Esophagus squamous epithelium (tissue), 5 donors: ENCODE measurements at regions not wholly inside any gene's neighbourhood (a gene's known extent, or its start where the extent isn't known, plus 50 kb on each side); places are given as distances from the start of the nearest gene placed in this dataset.
"Not testable (repeated sequence)": the region's sequence is repeated elsewhere in the genome, so short reads cannot be mapped to it uniquely, and the experiment has no call there.

ENCODE experiments used
- DNase-seq: peaks from one replicate; lab custom pipeline; 2025; lab: John Stamatoyannopoulos, UW
- H3K27ac ChIP-seq, 4 donors: fragments of 200-600 bp; sonication (generic); one replicate each; pipeline ENCODE4 v1.5.1; 2016 to 2019; ENCODE audit warnings: mild to moderate bottlenecking in 1 of 4
- H3K27me3 ChIP-seq, 4 donors: fragments of 200-600 bp; sonication (generic); 1 replicate in 3 of 4; 2 replicates in 1 of 4; pipeline versions ENCODE4 v1.5.1 to v1.6.0; 2017 to 2021; ENCODE audit warnings: antibody characterized with exemption in 1 of 4
- H3K36me3 ChIP-seq, 3 donors: fragments of 200-600 bp; sonication (generic); one replicate each; pipeline ENCODE4 v1.5.1; 2016 to 2019
- H3K4me1 ChIP-seq, 3 donors: fragments of 200-600 bp; sonication (generic); one replicate each; pipeline ENCODE4 v1.5.1; 2017 to 2019
- H3K4me3 ChIP-seq, 4 donors: fragments of 200-600 bp; sonication (generic); 1 replicate in 3 of 4; 2 replicates in 1 of 4; pipeline ENCODE4 v1.5.1; 2016 to 2019; ENCODE audit warnings: mild to moderate bottlenecking in 2 of 4, moderate library complexity in 1 of 4
- H3K9me3 ChIP-seq, 3 donors: fragments of 200-600 bp; sonication (generic); one replicate each; pipeline ENCODE4 v1.5.1; 2016 to 2019
- POLR2A ChIP-seq, 4 donors: fragments of 450-650 bp; IDR thresholded peaks; one replicate each; pipeline ENCODE4 v1.6.1; 2017; ENCODE audit warnings: antibody characterized with exemption in 4 of 4, mild to moderate bottlenecking in 4 of 4, moderate library complexity in 3 of 4
- WGBS, 2 donors: methylation state at CpG; one replicate each; pipeline ENCODE4 v1.1.5; 2018; 5-methylcytosine and 5-hydroxymethylcytosine counted together
- intact Hi-C: fragments of 100-400 bp; cut with DNase I; formaldehyde crosslinking; loops from one replicate; pipeline ENCODE4 v1.15.0; 2022
- TF ChIP-seq, protein P1 (sequence below), 6 experiments: fragments of 450-650 bp in 4 of 6; fragments of 200-600 bp in 2 of 6; sonication (generic) in 2 of 6; IDR thresholded peaks; one replicate each; pipeline ENCODE4 v1.5.1; 2016 to 2019; ENCODE audit warnings: antibody characterized with exemption in 6 of 6, mild to moderate bottlenecking in 4 of 6, moderate library complexity in 4 of 6
- donor health status: DM: yes; HTN: yes; CAD: no.

DNA sequence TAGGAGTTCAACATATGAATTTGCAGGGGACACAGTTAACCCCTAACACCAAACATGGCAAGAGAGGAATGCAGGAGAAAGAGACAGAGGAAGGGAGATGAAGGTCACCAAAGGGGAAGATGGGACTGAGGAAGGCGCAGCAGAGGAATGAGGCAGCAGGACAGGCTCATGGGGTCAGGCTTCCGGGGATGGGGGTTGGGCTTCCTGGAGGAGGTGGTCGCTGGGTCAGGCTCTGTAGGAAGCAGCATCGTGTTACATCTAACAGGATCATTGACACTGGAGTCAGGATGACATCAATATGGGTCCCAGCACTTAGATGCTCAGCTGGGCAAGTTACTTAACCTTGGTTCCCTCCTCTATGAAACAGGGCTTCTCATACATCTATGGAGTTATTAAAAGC is 113.2 kb downstream of the NPTX2 start:
- Histone ChIP-seq H3K4me1 (no peaks in the 10 kb centered on the region), H3K36me3 (no peaks in the 10 kb centered on the region), H3K27me3 (peaks cover 0 to 18% (median 0%) of the 10 kb centered on the region in 4 donors), H3K9me3 (no peaks in the 10 kb centered on the region), H3K4me3 (no peak overlapping the region), H3K27ac (no peak overlapping the region)
- no peak for DNase-seq
- WGBS, 2 donors, result 31 to 44% methylated on average over 3 to 4 of the region's 4 CpGs
- TF ChIP-seq, protein P1, sequence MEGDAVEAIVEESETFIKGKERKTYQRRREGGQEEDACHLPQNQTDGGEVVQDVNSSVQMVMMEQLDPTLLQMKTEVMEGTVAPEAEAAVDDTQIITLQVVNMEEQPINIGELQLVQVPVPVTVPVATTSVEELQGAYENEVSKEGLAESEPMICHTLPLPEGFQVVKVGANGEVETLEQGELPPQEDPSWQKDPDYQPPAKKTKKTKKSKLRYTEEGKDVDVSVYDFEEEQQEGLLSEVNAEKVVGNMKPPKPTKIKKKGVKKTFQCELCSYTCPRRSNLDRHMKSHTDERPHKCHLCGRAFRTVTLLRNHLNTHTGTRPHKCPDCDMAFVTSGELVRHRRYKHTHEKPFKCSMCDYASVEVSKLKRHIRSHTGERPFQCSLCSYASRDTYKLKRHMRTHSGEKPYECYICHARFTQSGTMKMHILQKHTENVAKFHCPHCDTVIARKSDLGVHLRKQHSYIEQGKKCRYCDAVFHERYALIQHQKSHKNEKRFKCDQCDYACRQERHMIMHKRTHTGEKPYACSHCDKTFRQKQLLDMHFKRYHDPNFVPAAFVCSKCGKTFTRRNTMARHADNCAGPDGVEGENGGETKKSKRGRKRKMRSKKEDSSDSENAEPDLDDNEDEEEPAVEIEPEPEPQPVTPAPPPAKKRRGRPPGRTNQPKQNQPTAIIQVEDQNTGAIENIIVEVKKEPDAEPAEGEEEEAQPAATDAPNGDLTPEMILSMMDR (IDR thresholded peaks at IDR 0.05), result no peak
- no peak for TF ChIP-seq POLR2A (IDR thresholded peaks at IDR 0.05)
- intact Hi-C loops, result no loop called here

DNA sequence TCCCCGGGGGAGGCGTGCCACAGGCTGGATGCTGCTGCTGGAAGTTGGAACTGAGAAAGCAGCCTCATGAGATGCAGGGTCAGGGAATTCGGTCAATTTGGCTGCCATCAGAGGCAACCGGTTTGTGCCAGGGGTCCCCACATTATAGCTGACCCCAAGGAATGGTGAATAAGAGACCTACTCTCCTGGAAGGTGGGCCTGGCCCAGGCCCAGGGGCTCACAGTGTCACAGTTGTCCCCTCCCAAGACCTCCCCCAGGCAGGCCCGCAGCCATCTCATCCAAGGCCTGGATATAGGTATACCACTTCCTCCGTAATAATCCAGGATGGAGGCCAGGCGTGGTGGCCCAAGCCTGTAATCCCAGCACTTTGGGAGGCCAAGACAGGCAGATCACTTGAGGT is 114.6 kb downstream of the NPTX2 start:
- WGBS, 2 donors, result 83% methylated on average over 2 of the region's 7 CpGs; no CpG with 5 or more reads in 1 of the 2 donors
- no peak for TF ChIP-seq POLR2A (IDR thresholded peaks at IDR 0.05)
- TF ChIP-seq, protein P1 (IDR thresholded peaks at IDR 0.05), result no peak
- intact Hi-C loops, result no loop called here
- Histone ChIP-seq H3K36me3 (no peaks in the 10 kb centered on the region), H3K4me3 (no peak overlapping the region), H3K27ac (no peak overlapping the region), H3K27me3 (peaks cover 0 to 18% (median 0%) of the 10 kb centered on the region in 4 donors), H3K4me1 (no peaks in the 10 kb centered on the region), H3K9me3 (no peaks in the 10 kb centered on the region)
- no peak for DNase-seq

DNA sequence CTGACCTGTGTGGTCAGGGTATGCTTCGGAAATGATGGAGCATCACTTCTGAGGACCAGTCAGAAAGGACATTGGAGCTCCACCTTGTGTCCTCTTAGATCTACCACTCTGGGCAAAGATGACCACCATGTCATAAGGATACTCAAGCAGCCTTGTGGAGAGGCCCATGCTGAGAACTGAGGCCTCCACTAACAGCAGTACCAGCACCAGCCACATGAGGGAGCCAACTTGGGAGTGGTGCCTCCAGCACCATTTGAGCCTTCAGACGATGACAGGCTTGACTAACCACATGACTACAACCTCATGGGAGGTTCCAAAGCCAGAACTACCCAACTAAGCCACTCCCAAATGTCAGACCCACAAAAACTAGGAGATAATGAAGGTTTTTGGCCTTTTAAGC is 116.0 kb downstream of the NPTX2 start:
- 0 to 44% methylated on average over 1 to 2 of the region's 2 CpGs for WGBS, 2 donors
- no peaks in the 10 kb centered on the region for H3K9me3 ChIP-seq
- intact Hi-C loops, result no loop called here
- H3K36me3 ChIP-seq, result no peaks in the 10 kb centered on the region
- peaks cover 0 to 18% (median 0%) of the 10 kb centered on the region in 4 donors for H3K27me3 ChIP-seq
- H3K4me1 ChIP-seq, result no peaks in the 10 kb centered on the region
- no peak overlapping the region for H3K4me3 ChIP-seq
- DNase-seq, result no peak
- H3K27ac ChIP-seq, result no peak overlapping the region
- TF ChIP-seq, protein P1 (IDR thresholded peaks at IDR 0.05), result peak in 2 of 6 experiments; percentile 11 to 52
- TF ChIP-seq POLR2A (IDR thresholded peaks at IDR 0.05), result no peak

DNA sequence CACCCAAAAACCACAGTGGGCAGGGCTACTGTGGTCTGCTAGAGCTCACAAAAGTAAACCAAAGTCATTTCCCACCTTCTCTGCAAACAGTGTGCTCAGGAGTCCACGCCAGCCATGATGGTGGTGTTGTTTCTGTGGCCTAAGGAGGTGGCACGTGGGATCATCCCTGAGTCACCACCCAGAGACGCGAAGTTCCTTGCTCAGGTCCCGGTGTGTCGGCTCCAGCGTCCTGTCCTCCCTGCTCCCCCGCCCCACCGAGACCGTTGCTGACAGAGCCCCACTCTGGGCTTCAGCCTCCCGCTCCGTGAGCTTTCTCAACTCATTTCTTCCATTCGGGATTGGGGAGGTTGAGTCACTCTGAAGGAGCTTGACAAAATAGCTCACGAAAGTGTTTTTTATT is 118.7 kb downstream of the NPTX2 start:
- DNase-seq, result no peak
- TF ChIP-seq, protein P1 (IDR thresholded peaks at IDR 0.05), result no peak
- no peak for TF ChIP-seq POLR2A (IDR thresholded peaks at IDR 0.05)
- no peak overlapping the region for H3K27ac ChIP-seq
- no peak overlapping the region for H3K4me3 ChIP-seq
- no peaks in the 10 kb centered on the region for H3K4me1 ChIP-seq
- intact Hi-C loops, result no loop called here
- 76 to 82% methylated on average over 10 to 11 of the region's 14 CpGs for WGBS, 2 donors
- no peaks in the 10 kb centered on the region for H3K9me3 ChIP-seq
- no peaks in the 10 kb centered on the region for H3K36me3 ChIP-seq
- H3K27me3 ChIP-seq, result peaks cover 0 to 8% (median 0%) of the 10 kb centered on the region in 4 donors

DNA sequence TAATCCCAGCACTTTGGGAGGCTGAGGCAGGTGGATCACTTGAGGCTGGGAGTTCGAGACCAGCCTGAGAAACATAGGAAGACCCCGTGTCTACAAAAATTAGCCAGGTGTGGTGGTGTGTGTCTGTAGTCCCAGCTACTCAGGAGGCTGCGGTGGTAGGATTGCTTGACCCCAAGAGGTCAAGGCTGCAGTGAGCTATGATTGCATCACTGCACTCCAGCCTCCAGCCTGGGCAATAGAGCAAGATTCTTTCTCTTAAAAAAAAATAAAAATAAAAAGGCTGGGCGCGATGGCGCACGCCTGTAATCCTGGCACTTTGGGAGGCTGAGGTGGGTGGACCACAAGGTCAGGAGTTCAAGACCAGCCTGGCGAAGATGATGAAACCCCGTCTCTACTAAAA is 119.4 kb downstream of the NPTX2 start:
- H3K36me3 ChIP-seq, H3K4me3 ChIP-seq, H3K9me3 ChIP-seq, DNase-seq, H3K4me1 ChIP-seq, H3K27ac ChIP-seq, intact Hi-C loops, H3K27me3 ChIP-seq: not testable (repeated sequence)
- WGBS, 2 donors, result 82 to 91% methylated on average over 9 of the region's 9 CpGs

DNA sequence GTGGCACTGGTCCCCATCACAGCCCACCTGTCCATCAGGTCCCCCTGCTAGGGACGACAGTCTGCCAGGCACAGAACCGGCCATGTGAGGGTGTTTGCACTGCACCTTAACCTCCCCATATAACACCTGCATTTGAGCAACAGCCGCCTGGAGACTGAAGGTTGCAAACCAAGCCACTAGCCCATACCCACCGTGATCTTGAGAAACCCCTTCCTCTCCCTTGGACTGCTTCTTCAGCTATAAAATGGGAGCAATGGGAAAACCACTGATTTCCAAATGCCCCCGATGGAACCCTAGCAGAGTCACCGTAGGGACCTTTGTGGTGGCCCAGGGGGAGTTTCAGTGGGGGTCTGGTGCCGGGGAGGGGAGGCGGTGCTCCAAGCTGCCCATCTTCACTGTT is 120.1 kb downstream of the NPTX2 start:
- H3K9me3 ChIP-seq, result no peaks in the 10 kb centered on the region
- 58 to 78% methylated on average over 8 of the region's 8 CpGs for whole genome bisulfite sequencing, 2 donors
- no peaks in the 10 kb centered on the region for H3K4me1 ChIP-seq
- no peak for TF ChIP-seq POLR2A (IDR thresholded peaks at IDR 0.05)
- TF ChIP-seq, protein P1 (IDR thresholded peaks at IDR 0.05), result no peak
- H3K4me3 ChIP-seq, result no peak overlapping the region
- H3K36me3 ChIP-seq, result no peaks in the 10 kb centered on the region
- intact Hi-C loops, result no loop called here
- H3K27me3 ChIP-seq, result no peaks in the 10 kb centered on the region
- H3K27ac ChIP-seq, result no peak overlapping the region
- no peak for DNase-seq
